ENCODE measurements at regions not wholly inside any gene's neighbourhood (a gene's known extent, or its start where the extent isn't known, plus 50 kb on each side); places are given as distances from the start of the nearest gene placed in this dataset.

DNA sequence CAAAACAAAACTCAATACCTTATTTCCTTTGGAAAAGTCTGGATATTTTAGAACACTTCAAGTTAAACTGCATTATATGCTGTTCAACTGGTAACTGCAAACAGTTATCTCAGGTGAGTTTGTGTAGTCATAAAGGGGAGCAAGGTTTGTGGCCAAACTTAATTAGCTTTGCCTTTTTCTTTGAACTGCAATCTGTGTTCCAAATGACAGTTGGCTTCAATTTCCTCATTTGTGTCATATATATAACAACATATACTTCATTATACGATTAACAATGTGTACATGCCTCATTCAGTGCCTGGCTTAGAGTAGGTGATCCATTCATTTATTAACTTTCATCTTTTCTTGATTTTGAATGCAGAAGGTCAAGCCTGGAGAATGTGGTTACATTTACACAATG lies 55.8 kb downstream of the KCNE4 start:
- Histone ChIP-seq H3K9ac (ENCODE audit: extremely low read depth, insufficient read length, low read length) (no peak overlapping the region), H3K9me3 (ENCODE audit: control insufficient read depth, low read depth, low read length) (no peaks in the 10 kb centered on the region), H3K4me1 (ENCODE audit: insufficient read depth, low read length) (no peaks in the 10 kb centered on the region), H3K23me2 (ENCODE audit: insufficient read length, low read depth, low read length, poor library complexity, severe bottlenecking) (no peaks in the 10 kb centered on the region), H3K56ac (ENCODE audit: insufficient read length, low read depth, low read length) (no peak overlapping the region), H3K79me2 (ENCODE audit: insufficient read depth, low read length) (no peaks in the 10 kb centered on the region), H4K20me1 (ENCODE audit: control insufficient read depth, insufficient read depth, insufficient read length) (no peaks in the 10 kb centered on the region), H3K79me1 (ENCODE audit: insufficient read depth, low read depth, low read length, poor library complexity, severe bottlenecking) (no peaks in the 10 kb centered on the region), H3K23ac (ENCODE audit: insufficient read length, low read depth, low read length) (no peak overlapping the region), H2BK120ac (ENCODE audit: low read depth, low read length, poor library complexity, severe bottlenecking) (no peak overlapping the region), H2BK20ac (ENCODE audit: low read depth, low read length, poor library complexity, severe bottlenecking) (no peak overlapping the region), H3K14ac (ENCODE audit: insufficient read depth, low read length) (no peak overlapping the region), H2BK5ac (ENCODE audit: insufficient read length, low read length) (no peak overlapping the region), H3T11ph (ENCODE audit: low read length) (no peak overlapping the region), H4K5ac (ENCODE audit: insufficient read length, low read depth, low read length) (no peak overlapping the region), H3K4me2 (ENCODE audit: insufficient read depth, insufficient read length, low read length) (no peak overlapping the region), H3K27ac (ENCODE audit: insufficient read length, low read depth, low read length) (no peak overlapping the region), H3K4ac (ENCODE audit: low read depth, low read length) (no peak overlapping the region), H2BK15ac (ENCODE audit: low read depth, low read length) (no peak overlapping the region), H2AFZ (ENCODE audit: low read length) (no peak overlapping the region), H2BK12ac (ENCODE audit: insufficient read length, low read depth, low read length) (no peak overlapping the region), H2AK5ac (ENCODE audit: insufficient read length, low read length) (no peak overlapping the region), H4K8ac (replicated peaks; ENCODE audit: insufficient read length, low read depth, low read length) (no peak overlapping the region), H4K91ac (ENCODE audit: insufficient read length, low read depth, low read length) (no peak overlapping the region), H3K18ac (ENCODE audit: insufficient read length, low read depth, low read length) (no peak overlapping the region), H3K27me3 (ENCODE audit: insufficient read depth, low read length) (no peaks in the 10 kb centered on the region)
- no CpG with 5 or more reads among the region's 1 CpG for WGBS (ENCODE audit: extremely low coverage, insufficient read length, low lambda C conversion rate)
- Mint-ChIP-seq H3K36me3 (ENCODE audit: insufficient read depth in 1 of 3, low read depth in 3 of 3) (no peaks in the 10 kb centered on the region), H3K27ac (no peak overlapping the region), H3K27me3 (ENCODE audit: low read depth) (no peaks in the 10 kb centered on the region; the same call in 1 of the 2 replicates), H3K9me3 (no peaks in the 10 kb centered on the region), H3K4me1 (peaks cover 4 to 6% of the 10 kb centered on the region in 2 experiments; a peak in 2 of 4 replicates), H3K4me3 (no peak overlapping the region)
- DNase-seq, result no peak
- TF ChIP-seq, protein P1, sequence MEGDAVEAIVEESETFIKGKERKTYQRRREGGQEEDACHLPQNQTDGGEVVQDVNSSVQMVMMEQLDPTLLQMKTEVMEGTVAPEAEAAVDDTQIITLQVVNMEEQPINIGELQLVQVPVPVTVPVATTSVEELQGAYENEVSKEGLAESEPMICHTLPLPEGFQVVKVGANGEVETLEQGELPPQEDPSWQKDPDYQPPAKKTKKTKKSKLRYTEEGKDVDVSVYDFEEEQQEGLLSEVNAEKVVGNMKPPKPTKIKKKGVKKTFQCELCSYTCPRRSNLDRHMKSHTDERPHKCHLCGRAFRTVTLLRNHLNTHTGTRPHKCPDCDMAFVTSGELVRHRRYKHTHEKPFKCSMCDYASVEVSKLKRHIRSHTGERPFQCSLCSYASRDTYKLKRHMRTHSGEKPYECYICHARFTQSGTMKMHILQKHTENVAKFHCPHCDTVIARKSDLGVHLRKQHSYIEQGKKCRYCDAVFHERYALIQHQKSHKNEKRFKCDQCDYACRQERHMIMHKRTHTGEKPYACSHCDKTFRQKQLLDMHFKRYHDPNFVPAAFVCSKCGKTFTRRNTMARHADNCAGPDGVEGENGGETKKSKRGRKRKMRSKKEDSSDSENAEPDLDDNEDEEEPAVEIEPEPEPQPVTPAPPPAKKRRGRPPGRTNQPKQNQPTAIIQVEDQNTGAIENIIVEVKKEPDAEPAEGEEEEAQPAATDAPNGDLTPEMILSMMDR (conservative IDR thresholded peaks at IDR 0.05), result no peak

All from H9 (cell line).